ENCODE measurements at regions not wholly inside any gene's neighbourhood (a gene's known extent, or its start where the extent isn't known, plus 50 kb on each side); places are given as distances from the start of the nearest gene placed in this dataset.

- WGBS, result 81% methylated on average over 13 of the region's 13 CpGs
- no peaks in the 10 kb centered on the region for H3K4me1 ChIP-seq (replicated peaks)
- no peaks in the 10 kb centered on the region for H3K36me3 ChIP-seq
- H3K4me3 ChIP-seq, result no peak overlapping the region
- intact Hi-C loops (cut with DNase I), result no loop called here
- peaks cover under 1% of the 10 kb centered on the region for H3K27me3 ChIP-seq (replicated peaks; ENCODE audit: insufficient read depth)
- TF ChIP-seq POLR2AphosphoS5 (IDR thresholded peaks at IDR 0.05) (no peak), CTCF (IDR thresholded peaks at IDR 0.05) (no peak), POLR2A (IDR thresholded peaks at IDR 0.05) (no peak)
- no peak overlapping the region for H3K27ac ChIP-seq
- no peaks in the 10 kb centered on the region for H3K9me3 ChIP-seq
- DNase-seq (ENCODE audit: low spot score), result no peak
These were observed 50.3 kb upstream of the PPP2R5C start for GRCh38 chr14:101711041-101711856.

All from prostate gland (tissue), 2 donors.